Testis (tissue), 2 donors: ENCODE measurements at regions not wholly inside any gene's neighbourhood (a gene's known extent, or its start where the extent isn't known, plus 50 kb on each side); places are given as distances from the start of the nearest gene placed in this dataset.

Experiments
- POLR2A ChIP-seq: fragments of 450-650 bp; IDR thresholded peaks from one replicate; pipeline ENCODE4 v1.6.1; 2017; ENCODE audit warnings: antibody characterized with exemption, mild to moderate bottlenecking, moderate library complexity
- TF ChIP-seq, protein P1 (sequence below), 3 experiments: fragments of 450-650 bp in 2 of 3; fragments of 200-600 bp in 1 of 3; sonication (generic) in 1 of 3; IDR thresholded peaks; one replicate each; pipeline ENCODE4 v1.5.1; 2016 to 2019; ENCODE audit warnings: antibody characterized with exemption in 3 of 3, mild to moderate bottlenecking in 2 of 3, moderate library complexity in 1 of 3

DNA sequence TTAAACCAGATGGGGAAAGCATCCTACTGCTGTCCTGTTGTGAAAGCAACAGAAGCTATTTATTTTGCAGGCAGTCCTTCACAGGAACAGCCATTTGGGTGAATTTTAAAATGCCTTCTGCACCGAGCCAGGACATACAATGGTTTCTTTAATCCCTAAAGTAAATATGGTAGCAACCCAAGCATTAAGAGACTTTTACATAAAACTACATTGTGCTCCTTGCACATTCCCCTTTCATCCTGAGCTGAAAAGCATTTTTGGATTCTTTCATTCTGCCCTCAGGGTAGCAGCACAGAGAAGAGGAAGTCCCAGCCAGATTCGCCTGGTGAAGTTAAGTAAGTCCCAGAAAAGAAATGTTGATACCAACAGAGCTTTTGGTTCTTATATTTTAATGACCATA, 84.0 kb upstream of the FAM3C start:
- no peak for TF ChIP-seq POLR2A
- TF ChIP-seq, protein P1, sequence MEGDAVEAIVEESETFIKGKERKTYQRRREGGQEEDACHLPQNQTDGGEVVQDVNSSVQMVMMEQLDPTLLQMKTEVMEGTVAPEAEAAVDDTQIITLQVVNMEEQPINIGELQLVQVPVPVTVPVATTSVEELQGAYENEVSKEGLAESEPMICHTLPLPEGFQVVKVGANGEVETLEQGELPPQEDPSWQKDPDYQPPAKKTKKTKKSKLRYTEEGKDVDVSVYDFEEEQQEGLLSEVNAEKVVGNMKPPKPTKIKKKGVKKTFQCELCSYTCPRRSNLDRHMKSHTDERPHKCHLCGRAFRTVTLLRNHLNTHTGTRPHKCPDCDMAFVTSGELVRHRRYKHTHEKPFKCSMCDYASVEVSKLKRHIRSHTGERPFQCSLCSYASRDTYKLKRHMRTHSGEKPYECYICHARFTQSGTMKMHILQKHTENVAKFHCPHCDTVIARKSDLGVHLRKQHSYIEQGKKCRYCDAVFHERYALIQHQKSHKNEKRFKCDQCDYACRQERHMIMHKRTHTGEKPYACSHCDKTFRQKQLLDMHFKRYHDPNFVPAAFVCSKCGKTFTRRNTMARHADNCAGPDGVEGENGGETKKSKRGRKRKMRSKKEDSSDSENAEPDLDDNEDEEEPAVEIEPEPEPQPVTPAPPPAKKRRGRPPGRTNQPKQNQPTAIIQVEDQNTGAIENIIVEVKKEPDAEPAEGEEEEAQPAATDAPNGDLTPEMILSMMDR (IDR thresholded peaks at IDR 0.05) = no peak
